Neural cell (in vitro differentiated cells): ENCODE measurements at regions not wholly inside any gene's neighbourhood (a gene's known extent, or its start where the extent isn't known, plus 50 kb on each side); places are given as distances from the start of the nearest gene placed in this dataset.

ENCODE experiments used
- CTCF ChIP-seq: fragments of 450-650 bp; IDR thresholded peaks from 2 replicates; pipeline ENCODE4 v1.5.1; 2014; ENCODE audit warnings: antibody characterized with exemption, mild to moderate bottlenecking, moderate library complexity; ENCODE audit not compliant: poor library complexity, severe bottlenecking
- REST ChIP-seq: IDR thresholded peaks from 2 replicates; pipeline ENCODE4 v1.6.1; 2012; ENCODE audit warnings: borderline replicate concordance

GRCh38 chr2:239758279-239758877 lies 266.8 kb downstream of the NDUFA10 start:
- TF ChIP-seq CTCF (no peak), REST (no peak)
